GM21529 (cell line): ENCODE measurements at regions not wholly inside any gene's neighbourhood (a gene's known extent, or its start where the extent isn't known, plus 50 kb on each side); places are given as distances from the start of the nearest gene placed in this dataset.
"Not testable (repeated sequence)": the region's sequence is repeated elsewhere in the genome, so short reads cannot be mapped to it uniquely, and the experiment has no call there.

Experiments
- ATAC-seq: cut with Tn5 transposase; IDR thresholded peaks from one replicate; pipeline ENCODE4 v1.9.1; 2021; ENCODE audit not compliant: unreplicated experiment

DNA sequence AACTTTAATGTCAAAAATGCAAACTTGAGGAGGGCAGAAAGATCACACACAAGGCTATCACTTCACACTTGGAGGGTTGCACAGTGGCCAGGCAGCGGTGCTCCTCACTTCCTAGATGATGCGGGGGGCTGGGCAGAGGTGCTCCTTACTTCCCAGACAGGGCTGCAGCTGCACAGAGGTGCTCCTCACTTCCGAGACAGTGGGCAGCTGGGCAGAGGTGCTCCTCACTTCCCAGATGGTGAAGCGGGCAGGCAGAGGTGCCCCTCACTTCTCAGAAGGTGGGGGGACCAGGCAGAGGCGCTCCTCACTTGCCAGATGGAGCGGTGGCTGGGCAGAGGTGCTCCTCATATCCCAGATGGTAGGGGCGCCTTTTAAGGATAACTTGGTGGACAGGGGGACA is 423.2 kb upstream of the RORB start:
- no peak for ATAC-seq

DNA sequence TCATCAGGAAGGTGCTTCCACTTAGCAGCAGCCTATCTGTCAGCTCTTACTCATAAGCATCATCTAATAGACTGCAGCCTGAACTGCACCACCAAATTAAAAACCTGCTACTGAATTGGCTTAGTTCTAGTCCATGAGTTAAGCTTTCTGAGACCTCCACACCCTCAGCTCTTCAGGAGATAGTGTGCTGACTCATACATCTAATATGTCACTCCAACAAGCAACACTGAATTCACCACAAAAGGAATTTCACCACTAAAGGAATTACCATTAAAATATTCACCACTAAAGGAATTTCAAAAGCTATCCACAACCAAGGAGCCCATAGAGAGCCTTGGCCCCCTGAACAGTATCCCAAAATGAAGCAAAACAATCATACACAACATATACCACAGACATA is 418.5 kb upstream of the RORB start:
- no peak for ATAC-seq

DNA sequence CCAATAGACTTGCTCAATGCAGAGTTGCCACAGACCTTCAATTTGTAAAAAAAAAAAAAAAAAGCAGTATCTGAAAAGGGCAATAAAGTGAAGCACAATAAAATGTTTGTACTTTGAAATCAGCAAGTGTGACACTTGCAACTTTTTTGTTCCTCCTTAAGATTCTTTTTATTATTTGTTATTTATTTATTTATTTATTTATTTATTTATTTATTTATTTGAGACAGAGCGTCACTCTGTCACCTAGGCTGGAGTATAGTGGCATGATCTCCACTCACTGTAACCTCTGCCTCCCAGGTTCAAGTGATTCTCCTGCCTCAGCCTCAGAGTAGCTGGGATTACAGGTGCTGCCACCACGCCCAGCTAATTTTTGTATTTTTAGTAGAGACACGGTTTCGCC is 416.5 kb upstream of the RORB start:
- not testable (repeated sequence) for ATAC-seq

DNA sequence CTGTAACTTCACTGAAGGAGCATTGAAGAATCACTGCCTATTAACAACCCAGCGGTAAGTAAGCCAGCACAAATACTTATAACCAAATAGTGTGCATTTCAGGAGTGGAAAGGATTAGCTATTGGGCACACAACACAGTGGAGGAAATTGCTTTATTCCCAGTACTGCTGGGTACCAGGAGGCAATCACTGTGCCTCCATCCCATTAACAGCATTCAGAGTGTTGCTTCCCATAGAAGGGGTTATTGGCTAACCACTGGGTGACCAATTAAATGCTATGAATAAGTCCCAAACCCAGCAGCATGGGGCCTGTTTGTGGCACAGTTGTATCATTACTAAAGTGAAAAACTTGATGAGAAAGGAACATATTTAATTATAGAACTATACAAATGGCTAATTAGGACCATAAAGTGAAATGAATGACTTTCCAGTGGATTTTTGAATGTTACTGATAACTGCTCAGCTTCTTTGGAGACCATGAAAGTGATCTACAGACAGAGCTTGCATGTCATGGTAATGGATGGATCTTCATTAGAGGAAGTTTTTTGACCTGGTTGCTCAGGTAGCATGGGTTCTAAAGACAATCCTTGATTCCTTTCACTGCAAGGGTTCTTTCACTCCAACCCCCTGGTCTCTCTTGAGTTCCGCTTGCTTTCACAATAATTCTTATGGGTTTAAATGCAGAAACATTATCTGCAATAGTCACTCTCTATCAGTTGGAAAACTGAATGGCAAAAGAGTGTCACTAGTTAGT is 413.3 kb upstream of the RORB start:
- no peak for ATAC-seq

DNA sequence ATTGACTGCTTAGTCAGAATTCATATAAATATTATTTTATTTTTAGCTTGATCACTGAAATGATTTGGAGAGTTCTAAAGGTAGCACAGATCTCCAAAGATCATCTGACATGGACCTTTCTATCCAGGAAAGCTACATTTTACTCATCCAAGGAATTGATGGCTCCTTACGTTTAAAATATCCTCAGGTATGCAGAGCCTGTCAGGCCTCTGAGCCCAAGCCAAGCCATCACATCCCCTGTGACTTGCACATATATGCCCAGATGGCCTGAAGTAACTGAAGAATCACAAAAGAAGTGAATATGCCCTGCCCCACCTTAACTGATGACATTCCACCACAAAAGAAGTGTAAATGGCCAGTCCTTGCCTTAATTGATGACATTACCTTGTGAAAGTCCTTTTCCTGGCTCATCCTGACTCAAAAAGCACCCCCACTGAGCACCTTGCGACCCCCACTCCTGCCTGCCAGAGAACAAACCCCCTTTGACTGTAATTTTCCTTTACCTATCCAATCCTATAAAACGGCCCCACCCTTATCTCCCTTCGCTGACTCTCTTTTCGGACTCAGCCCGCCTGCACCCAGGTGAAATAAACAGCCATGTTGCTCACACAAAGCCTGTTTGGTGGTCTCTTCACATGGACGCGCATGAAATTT is 411.6 kb upstream of the RORB start:
- ATAC-seq: not testable (repeated sequence)

DNA sequence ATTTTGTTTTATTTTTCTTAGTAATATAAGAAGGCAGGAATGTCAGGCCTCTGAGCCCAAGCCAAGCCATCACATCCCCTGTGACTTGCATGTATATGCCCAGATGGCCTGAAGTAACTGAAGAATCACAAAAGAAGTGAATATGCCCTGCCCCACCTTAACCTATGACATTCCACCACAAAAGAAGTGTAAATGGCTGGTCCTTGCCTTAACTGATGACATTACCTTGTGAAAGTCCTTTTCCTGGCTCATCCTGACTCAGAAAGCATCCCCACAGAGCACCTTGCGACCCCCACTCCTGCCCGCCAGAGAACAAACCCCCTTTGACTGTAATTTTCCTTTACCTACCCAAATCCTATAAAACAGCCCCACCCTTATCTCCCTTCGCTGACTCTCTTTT is 406.2 kb upstream of the RORB start:
- not testable (repeated sequence) for ATAC-seq

DNA sequence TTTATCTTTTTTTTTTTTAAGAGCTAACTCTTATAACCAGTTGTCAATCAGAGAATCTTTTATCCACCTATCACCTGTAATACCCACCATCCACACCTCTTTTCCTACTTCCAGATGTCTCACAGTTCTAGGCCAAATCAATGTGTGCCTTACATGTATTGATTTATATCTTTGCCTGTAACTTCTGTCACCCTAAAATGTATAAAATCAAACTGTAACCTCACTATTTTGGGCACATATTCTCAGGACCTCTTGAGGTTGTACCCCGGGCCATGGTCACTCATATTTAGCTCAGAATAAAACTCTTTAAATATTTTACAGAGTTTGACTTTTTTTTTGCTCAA is 404.7 kb upstream of the RORB start:
- ATAC-seq: no peak

DNA sequence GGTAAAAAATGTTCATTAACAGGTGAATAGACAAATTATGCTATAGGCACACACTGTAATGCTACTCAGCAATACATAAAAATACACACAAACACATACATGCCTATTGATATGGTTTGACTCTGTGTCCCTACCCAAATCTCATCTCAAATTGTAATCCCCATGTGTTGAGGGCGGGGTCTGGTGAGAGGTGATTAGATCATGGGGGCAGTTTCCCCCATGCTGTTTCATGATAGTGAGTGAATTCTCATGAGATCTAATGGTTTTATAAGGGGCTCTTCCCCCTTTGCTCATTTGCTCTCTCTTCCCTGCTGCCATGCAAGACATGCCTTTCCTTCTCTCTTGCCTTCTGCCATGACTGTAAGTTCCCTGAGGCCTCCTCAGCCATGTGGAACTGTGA is 403.1 kb upstream of the RORB start:
- not testable (repeated sequence) for ATAC-seq

DNA sequence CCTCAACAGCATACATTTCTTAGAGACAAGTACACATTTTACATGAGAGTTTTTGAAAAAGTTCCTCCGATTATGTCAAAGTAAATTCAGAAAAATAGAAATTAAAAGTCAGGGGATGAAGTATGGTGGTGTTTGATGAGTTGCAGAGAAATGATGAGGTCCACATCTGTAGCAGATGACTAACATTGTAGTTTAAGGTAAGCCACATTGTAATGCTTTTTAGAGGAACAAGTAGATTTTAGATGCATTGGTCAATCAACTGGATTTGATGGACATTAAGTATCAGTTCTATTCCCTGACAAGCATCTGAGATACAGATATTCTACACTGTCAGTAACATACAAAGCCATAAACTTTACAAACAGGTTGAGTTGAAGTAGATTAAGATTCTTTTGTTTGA is 402.4 kb upstream of the RORB start:
- no peak for ATAC-seq

DNA sequence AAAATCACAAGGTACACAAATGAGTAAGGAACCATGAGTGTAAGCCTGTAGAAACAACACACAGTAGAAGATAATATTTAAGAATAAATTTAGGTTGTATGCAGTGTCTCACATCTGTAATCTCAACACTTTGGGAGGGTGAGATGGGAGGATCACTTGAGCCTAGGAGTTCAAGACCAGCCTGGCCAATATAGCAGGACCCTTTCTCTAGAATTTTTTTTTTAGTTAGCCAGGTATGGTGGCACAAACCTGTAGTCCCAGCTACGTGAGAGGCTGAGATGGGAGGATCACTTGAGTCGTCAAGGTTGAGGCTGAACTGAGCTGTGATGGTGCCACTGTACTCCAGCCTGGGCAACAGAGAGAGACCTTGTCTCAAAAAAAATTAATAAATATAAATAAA is 401.2 kb upstream of the RORB start:
- ATAC-seq: no peak

DNA sequence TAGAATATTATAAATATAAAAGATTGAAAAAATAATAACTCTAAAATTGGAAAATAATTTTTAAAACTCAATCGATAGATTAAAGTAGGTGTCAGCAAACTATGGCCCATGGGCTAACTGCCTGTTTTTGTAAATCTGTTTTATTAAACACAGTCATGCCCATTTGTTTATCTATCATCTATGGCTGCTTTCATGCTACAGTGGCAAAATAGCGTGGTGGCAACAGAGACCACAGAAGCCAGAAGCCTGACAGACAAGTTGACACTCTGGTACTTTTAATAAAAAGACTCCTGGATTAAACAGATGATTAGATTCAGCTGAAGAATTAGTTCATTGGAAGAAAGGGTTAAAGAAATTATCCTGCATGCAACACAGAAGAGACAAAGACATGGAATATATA is 400.7 kb upstream of the RORB start:
- ATAC-seq: no peak

DNA sequence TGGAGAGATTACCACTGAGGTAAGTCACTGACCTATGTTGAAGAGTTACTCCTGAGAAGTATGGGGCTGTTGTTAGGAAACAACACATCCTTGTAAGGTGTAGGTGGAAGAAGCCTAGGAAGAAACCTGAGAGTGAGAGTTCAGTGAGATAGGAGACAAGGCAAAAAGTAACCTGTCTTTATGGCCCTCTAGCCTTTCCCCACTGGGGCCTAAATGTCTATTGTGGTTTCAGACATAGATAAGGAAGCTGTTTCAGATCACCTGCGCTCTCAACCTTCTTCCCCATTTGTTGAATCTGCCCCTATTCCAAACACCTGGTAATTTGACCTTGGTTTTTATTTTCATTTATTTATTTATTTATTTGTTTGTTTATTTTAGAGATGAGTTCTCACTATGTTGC is 397.1 kb upstream of the RORB start:
- no peak for ATAC-seq

DNA sequence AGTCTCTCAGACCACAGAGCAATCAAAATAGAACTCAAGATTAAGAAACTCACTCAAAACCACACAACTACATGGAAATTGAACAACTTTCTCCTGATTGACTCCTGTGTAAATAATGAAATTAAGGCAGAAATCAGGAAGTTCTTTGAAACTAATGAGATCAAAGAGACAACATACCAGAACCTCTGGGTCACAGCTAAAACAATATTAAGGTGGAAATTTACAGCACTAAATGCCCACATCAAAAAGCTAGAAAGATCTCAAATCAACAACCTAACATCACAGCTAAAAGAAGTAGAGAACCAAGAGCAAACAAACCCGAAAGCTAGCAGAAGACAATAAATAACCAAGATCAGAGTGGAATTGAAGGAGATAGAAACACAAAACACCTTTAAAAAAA is 395.0 kb upstream of the RORB start:
- ATAC-seq: not testable (repeated sequence)

DNA sequence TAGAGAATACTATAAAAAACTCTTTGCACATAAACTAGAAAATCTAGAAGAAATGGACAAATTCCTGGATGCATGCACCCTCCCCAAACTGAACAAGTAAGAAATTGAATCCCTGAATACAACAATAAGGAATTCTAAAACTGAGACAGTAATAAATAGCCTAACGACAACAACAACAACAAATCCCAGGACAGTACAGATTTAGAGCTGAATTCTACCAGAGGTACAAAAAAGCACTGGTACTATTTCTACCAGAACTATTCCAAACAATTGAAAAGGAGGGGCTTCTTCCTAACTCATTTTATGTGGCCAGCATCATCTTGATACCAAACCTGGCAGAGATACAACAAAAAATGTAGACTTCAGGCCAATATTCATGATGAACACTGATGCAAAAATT is 394.4 kb upstream of the RORB start:
- no peak for ATAC-seq

DNA sequence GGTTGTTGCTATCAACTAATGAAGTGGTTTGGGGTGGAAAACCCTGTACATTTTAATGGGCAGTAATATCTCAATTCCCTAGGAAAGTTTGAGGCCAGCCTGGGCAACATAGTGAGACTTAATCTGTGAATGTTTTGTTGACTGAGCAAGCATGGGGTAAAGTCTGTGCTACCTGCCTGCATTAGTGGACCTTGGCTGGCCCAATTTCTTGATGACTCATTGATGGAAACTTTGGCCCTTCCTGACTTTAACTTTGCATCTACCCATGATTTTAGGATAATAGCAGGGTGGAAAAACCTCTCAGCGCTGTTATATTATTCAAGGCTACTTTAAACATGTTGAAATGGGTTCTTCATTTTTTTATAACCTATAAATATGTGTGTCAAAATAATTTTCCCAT is 389.4 kb upstream of the RORB start:
- ATAC-seq: no peak

DNA sequence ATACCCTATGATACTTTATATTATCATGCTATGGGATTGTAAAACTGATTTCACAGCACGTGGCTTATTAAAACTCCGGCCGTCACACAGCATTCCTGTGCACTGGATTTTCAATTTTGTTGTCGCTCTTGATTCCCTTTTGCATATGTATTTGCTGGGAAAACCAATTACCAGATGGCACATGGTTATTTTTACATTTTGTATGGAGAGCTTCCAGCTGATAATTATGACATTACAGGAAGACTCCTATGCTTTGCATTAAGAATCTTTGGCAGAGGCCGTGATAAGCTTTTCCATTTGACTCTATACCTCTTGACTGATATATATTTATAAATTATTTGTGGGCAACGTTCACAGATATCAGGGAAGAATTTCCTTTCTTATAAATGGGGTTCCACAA is 381.2 kb upstream of the RORB start:
- ATAC-seq: no peak

DNA sequence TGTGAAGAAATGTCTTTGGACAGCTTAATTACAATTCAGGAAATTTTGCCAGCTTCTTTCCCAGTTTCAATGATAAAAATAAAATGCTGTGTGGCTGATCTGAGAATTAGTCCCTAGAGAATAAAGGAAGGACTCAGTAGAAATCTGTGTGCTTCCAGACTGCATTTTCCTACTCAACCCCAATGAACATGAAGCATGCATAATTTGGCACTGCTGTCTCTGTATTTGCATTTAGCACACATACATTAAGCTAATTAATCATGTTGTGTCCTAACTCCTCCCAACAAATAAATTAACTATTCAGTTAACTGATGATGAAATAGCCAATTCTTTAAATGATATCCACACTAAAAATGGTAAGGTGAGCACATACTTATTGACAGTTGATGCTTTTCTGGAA is 380.0 kb upstream of the RORB start:
- ATAC-seq: no peak

DNA sequence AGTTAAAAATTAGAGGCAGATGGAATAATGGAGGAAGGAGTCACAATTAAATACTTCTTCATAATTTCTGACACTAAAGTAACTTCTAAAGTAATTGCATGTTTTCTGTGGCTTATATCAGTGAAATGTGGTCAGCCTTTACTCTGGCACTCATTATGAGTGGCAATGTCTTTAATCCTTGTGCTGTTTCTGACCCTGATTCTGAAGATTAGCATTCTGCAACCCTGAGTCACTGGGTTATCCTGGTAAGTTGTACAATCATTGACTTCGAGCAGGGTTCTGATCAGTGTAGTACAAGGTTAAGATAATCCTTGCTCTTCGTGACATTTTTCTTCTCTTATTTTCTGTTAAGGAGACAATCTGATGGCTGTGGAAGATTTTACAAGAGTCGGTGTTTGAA is 379.4 kb upstream of the RORB start:
- ATAC-seq: no peak

DNA sequence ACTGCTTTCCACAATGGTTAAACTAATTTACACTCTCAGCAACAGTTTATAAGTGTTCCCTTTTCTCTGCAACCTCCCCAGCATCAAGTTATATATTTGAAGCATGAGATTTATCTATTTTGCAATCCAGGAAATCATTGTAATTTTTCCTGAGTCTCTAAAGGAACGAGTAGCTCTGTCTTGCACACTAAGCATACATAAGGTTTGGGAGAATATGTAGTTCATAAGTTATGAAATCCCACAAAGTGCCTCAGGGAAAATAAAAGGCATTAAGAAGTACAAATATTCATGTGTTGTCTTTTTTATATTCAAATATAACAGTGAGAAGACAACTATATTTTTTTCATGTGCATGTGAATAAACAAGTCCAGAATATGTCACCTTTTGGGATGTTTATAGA is 377.1 kb upstream of the RORB start:
- no peak for ATAC-seq

DNA sequence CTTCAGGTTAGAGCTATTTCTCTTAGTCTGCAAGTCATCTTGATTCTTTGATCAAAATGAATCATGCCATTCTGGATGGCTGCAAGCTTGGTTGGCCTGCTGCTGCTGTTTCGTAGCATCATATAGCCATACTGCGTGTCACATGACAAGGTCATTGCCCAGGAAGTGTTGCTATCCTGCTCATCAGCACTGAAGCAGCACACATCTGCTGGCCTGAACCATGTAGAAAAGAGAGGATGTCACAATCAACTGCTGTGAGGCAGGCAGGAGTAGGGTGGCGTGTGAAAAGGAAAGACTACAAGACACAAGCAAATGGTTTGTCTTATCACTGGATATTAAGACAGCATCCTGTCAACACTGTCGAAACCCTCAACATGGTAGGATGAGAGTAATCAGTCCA is 376.7 kb upstream of the RORB start:
- no peak for ATAC-seq

DNA sequence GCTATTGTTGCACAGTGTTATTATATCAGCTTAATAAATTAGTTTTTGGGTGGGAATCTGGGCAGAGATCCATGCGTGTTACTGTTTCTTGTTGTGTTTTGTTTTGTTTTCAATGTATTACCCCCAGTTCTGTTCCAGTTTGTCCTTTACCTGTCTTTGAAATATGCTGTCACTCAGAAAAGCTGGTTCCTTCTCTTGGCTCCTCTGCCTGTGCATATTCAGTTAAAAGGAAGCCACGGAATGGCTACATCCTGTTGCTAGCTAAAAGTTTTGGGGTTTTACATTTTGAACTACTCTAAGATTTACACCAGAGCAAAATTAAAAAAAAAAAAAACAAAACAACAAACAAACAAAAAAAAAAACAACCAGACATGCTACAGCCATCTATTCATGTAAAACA is 374.9 kb upstream of the RORB start:
- no peak for ATAC-seq

DNA sequence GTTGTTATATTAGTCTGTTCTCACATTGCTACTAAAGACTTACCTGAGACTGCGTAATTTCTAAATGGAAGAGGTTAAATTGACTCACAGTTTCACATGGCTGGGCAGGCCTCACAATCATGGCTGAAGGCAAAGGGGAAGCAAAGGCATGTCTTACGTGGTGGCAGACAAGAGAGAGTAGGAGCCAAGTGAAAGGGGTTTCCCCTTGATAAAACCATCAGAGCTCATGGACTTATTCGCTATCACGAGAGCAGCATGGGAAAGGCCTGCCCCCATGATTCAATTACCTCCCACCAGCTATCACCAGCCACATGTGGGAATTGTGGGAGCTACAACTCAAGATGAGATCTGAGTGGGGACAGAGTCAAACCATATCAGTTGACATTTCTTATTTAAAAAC is 374.5 kb upstream of the RORB start:
- ATAC-seq: no peak

DNA sequence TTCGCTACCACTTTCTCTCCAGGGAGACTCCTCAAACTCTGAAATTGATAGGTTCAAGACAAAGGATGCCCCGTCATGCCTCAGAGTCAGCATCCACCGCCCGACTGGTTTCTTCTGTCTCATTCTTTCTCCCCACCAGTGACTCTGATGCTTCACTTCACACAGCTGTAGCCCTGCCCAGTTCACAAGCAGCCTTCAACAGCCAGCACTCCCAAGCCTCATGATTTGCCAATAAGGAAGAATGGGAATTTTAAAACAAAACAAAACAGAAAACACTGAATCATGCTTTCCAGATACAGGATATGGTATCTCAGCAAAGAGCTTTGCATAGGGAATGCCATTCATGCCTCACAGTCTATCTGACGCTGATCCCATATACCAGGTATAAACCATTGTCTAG is 371.2 kb upstream of the RORB start:
- no peak for ATAC-seq
